Left lung (tissue), 4 donors: ENCODE measurements at regions not wholly inside any gene's neighbourhood (a gene's known extent, or its start where the extent isn't known, plus 50 kb on each side); places are given as distances from the start of the nearest gene placed in this dataset.

ENCODE experiments used
- ATAC-seq: fragments of 200-7000 bp; cut with Tn5 transposase; one replicate; pipeline ENCODE4 v1.9.1; 2020; ENCODE audit warnings: moderate library complexity
- DNase-seq, 4 donors: peaks; one replicate each; pipeline ENCODE4 v3.0.0-alpha.2; 2013 to 2020
- H3K27ac ChIP-seq, 2 donors: fragments of 200-600 bp; sonication (generic) in 1 of 2; one replicate each; pipeline versions ENCODE4 v1.5.0 to v1.8.0; 2020 to 2021
- H3K27me3 ChIP-seq, 2 donors: fragments of 200-600 bp; sonication (generic) in 1 of 2; one replicate each; pipeline versions ENCODE4 v1.5.0 to v1.8.0; 2020 to 2021
- H3K36me3 ChIP-seq, 2 donors: fragments of 200-600 bp; sonication (generic) in 1 of 2; one replicate each; pipeline versions ENCODE4 v1.5.0 to v1.8.0; 2020 to 2021
- H3K4me1 ChIP-seq, 2 donors: fragments of 200-600 bp; one replicate each; pipeline ENCODE4 v1.8.0; 2021
- H3K4me3 ChIP-seq, 2 donors: fragments of 200-600 bp; sonication (generic) in 1 of 2; one replicate each; pipeline versions ENCODE4 v1.5.0 to v1.8.0; 2020 to 2021; ENCODE audit warnings: mild to moderate bottlenecking in 1 of 2
- H3K9me3 ChIP-seq, 2 donors: fragments of 200-600 bp; sonication (generic) in 1 of 2; one replicate each; pipeline versions ENCODE4 v1.5.0 to v1.8.0; 2020 to 2021
- CTCF ChIP-seq, 2 donors: fragments of 200-600 bp; sonication (generic) in 1 of 2; IDR thresholded peaks; one replicate each; pipeline versions ENCODE4 v1.5.0 to v1.8.0; 2021; ENCODE audit warnings: antibody characterized with exemption in 2 of 2
- intact Hi-C, 2 donors: fragments of 100-400 bp; cut with DNase I; formaldehyde crosslinking; loops; one replicate each; pipeline versions ENCODE4 v1.11.2 to v1.14.2; 2022
- donor health status: DM: no; HTN: yes; CAD: no.
- donor health status: DM: no; HTN: no; CAD: no.

DNA sequence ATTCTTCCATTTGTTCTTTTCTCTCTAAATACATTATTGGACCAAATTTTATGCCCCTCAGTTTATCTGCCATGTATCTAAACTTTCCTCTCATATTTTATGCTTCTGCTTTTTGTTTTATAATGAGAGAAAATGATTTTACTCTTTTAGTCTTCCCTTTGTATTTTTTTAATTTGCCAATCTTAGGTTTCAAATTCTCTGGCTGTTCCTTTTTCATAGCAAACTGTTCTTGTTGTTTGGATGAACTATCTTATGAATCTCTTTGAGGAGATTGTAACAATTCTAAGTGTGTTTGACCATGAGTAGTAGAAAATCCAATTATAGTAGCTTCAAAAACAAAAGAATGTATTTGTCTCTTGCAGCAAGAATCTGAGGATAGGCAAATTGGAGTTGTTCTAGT lies 290.5 kb downstream of the NDFIP2 start:
- H3K4me3 ChIP-seq = no peak overlapping the region
- no peaks in the 10 kb centered on the region for H3K4me1 ChIP-seq
- peaks cover 0 to 15% of the 10 kb centered on the region in 2 donors for H3K9me3 ChIP-seq
- no peaks in the 10 kb centered on the region for H3K27me3 ChIP-seq
- intact Hi-C loops = no loop called here
- H3K36me3 ChIP-seq = no peaks in the 10 kb centered on the region
- no peak for TF ChIP-seq CTCF (IDR thresholded peaks at IDR 0.05)
- DNase-seq (no peak), ATAC-seq (no peak)
- no peak overlapping the region for H3K27ac ChIP-seq

GRCh38 chr13:79770056-79770455 lies 289.1 kb downstream of the NDFIP2 start:
- intact Hi-C loops = no loop called here
- no peaks in the 10 kb centered on the region for H3K27me3 ChIP-seq
- no peak overlapping the region for H3K27ac ChIP-seq
- TF ChIP-seq CTCF (IDR thresholded peaks at IDR 0.05) = no peak
- no peaks in the 10 kb centered on the region for H3K4me1 ChIP-seq
- no peak overlapping the region for H3K4me3 ChIP-seq
- DNase-seq (no peak), ATAC-seq (no peak)
- no peaks in the 10 kb centered on the region for H3K36me3 ChIP-seq
- H3K9me3 ChIP-seq = peaks cover 0 to 15% of the 10 kb centered on the region in 2 donors

DNA sequence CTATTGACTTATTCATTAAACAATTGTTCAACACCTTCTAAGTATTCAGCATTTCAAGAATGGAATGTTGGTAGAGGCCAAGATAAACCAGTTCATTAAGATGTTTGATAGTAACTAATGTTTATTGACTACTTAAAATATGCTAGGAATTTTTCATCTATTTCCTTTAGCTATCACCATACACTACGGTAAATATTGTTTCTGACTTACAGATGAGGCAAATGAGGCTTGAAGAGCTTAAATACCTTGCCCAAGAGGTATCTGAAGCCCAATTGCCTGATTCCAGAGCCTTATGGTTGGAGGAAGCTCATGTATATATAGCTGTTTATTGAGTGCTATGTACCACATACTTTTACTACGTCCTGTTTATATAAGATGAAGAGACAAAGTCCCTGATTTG lies 286.2 kb downstream of the NDFIP2 start:
- H3K27ac ChIP-seq = no peak overlapping the region
- ATAC-seq (peak; percentile 64), DNase-seq (no peak)
- no peak for TF ChIP-seq CTCF (IDR thresholded peaks at IDR 0.05)
- H3K27me3 ChIP-seq = no peaks in the 10 kb centered on the region
- no peaks in the 10 kb centered on the region for H3K36me3 ChIP-seq
- H3K9me3 ChIP-seq = peaks cover 0 to 14% of the 10 kb centered on the region in 2 donors
- intact Hi-C loops = no loop called here
- no peak overlapping the region for H3K4me3 ChIP-seq
- H3K4me1 ChIP-seq = no peaks in the 10 kb centered on the region

GRCh38 chr13:79765331-79765730 lies 284.4 kb downstream of the NDFIP2 start:
- no peaks in the 10 kb centered on the region for H3K27me3 ChIP-seq
- H3K36me3 ChIP-seq = no peaks in the 10 kb centered on the region
- TF ChIP-seq CTCF (IDR thresholded peaks at IDR 0.05) = no peak
- ATAC-seq (no peak), DNase-seq (no peak)
- H3K27ac ChIP-seq = no peak overlapping the region
- H3K4me1 ChIP-seq = no peaks in the 10 kb centered on the region
- no peak overlapping the region for H3K4me3 ChIP-seq
- no peaks in the 10 kb centered on the region for H3K9me3 ChIP-seq
- intact Hi-C loops = no loop called here

DNA sequence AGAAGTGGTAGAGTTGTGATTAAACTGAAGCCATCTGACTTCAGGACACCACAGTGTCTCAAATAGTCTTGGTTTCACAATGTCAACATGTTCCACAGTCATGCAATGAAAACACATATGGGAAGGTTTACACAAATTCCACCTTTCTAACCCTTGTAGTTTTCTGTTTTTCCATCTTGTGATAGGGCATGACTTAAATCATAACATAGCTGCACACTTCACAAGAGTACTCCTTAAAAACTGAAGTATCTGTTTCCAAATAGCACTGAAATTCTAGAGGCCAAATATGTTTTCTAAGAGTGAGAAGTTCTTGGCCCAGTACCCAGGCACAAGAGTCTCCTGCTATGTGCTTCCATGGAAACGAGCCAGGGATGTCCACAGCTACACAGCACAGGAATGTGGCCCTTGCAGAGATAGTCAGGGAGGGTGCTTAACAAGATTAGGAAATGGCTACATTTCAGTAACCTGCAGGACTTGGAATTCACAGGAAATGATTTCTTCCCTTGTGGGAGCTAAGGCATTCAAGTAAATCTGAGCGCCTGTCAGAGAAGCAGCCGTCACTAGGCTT lies 269.1 kb downstream of the NDFIP2 start:
- peak overlapping the region in 1 of 2 donors; percentile 56 for H3K27ac ChIP-seq
- TF ChIP-seq CTCF (IDR thresholded peaks at IDR 0.05) = no peak
- ATAC-seq = peak; percentile 94

More for the DNA sequence above, 269.1 kb downstream of the NDFIP2 start:
- H3K9me3 ChIP-seq = no peaks in the 10 kb centered on the region
- no peak overlapping the region for H3K4me3 ChIP-seq
- H3K27me3 ChIP-seq = no peaks in the 10 kb centered on the region
- DNase-seq = peak in 3 of 4 donors; percentile 50 to 70 (median 61)
- H3K36me3 ChIP-seq = no peaks in the 10 kb centered on the region
- H3K4me1 ChIP-seq = peaks cover 0 to 12% of the 10 kb centered on the region in 2 donors
- intact Hi-C loops = no loop called here
